GM12878 (cell line): ENCODE measurements at regions not wholly inside any gene's neighbourhood (a gene's known extent, or its start where the extent isn't known, plus 50 kb on each side); places are given as distances from the start of the nearest gene placed in this dataset.

Experiments
- ATAC-seq: fragments of 200-7000 bp; cut with Tn5 transposase; 3 replicates; pipeline ENCODE4 v1.9.1; 2020; ENCODE audit warnings: mild to moderate bottlenecking, moderate library complexity
- BruUV-seq: library from RNA; stranded (reverse); fragments of 400-500 nt; replicated peaks from 2 replicates; lab custom pipeline; 2021; lab: Mats Ljungman, UMichigan
- CTCF ChIA-PET: fragments of 300-600 bp; sonication (Branson Sonifier 250); formaldehyde crosslinking; extraction: SDS; loops from one replicate; lab custom pipeline; 2021; ENCODE audit warnings: inconsistent platforms; lab: Yijun Ruan, JAX
- POLR2A ChIA-PET: fragments of 350-600 bp; formaldehyde crosslinking; extraction: SDS; loops from one replicate; lab custom pipeline; 2021; ENCODE audit warnings: inconsistent platforms; lab: Charles Lee
- RAD21 ChIA-PET: fragments of 300-600 bp; sonication (Branson Sonifier 250); formaldehyde crosslinking; loops from one replicate; lab custom pipeline; 2023; ENCODE audit warnings: antibody characterized with exemption; ENCODE audit not compliant: unreplicated experiment; lab: Charles Lee
- SMC1A ChIA-PET: fragments of 300-600 bp; sonication (Branson Sonifier 250); formaldehyde crosslinking; loops from one replicate; lab custom pipeline; 2023; ENCODE audit not compliant: unreplicated experiment, uncharacterized antibody; lab: Charles Lee
- DNase-seq: peaks from one replicate; pipeline ENCODE4 v3.0.0-alpha.2; 2011; ENCODE audit warnings: low read depth, low spot score
- FAIRE-seq: peaks from 3 replicates; lab custom pipeline; 2011; peaks lifted over from hg19 to GRCh38; lab: Jason Lieb, UNC
- H2AFZ ChIP-seq: 2 replicates; pipeline ENCODE4 v1.6.0; 2011; ENCODE audit warnings: low read depth, low read length, control low read depth; ENCODE audit not compliant: control insufficient read depth
- H3K27ac ChIP-seq: 2 replicates; pipeline ENCODE4 v1.5.1; 2011; ENCODE audit warnings: control low read depth; ENCODE audit not compliant: control insufficient read depth, insufficient read depth
- H3K27me3 ChIP-seq, 2 experiments: replicated peaks in 1 of 2; 2 replicates each; pipeline versions ENCODE4 v1.6.0 to v1.6.1; 2011; ENCODE audit warnings: low read length in 1 of 2; ENCODE audit not compliant: control insufficient read depth in 2 of 2, insufficient read depth in 2 of 2
- H3K36me3 ChIP-seq, 2 experiments: 2 replicates each; pipeline ENCODE4 v1.5.1; 2011; ENCODE audit warnings: low read length in 1 of 2; ENCODE audit not compliant: control insufficient read depth in 2 of 2, insufficient read depth in 2 of 2
- H3K4me1 ChIP-seq: 2 replicates; pipeline ENCODE4 v1.6.1; 2011; ENCODE audit warnings: mild to moderate bottlenecking, low read length, moderate library complexity, mixed read lengths; ENCODE audit not compliant: control insufficient read depth, insufficient read depth
- H3K4me2 ChIP-seq: 2 replicates; pipeline ENCODE4 v1.6.0; 2011; ENCODE audit warnings: control low read depth; ENCODE audit not compliant: control insufficient read depth, insufficient read depth
- H3K4me3 ChIP-seq: fragments of 200-600 bp; sonication (generic); 2 replicates; pipeline ENCODE4 v1.5.1; 2016
- H3K79me2 ChIP-seq: 2 replicates; pipeline ENCODE4 v1.6.0; 2011; ENCODE audit warnings: low read length; ENCODE audit not compliant: control insufficient read depth, insufficient read depth
- H3K9ac ChIP-seq: 2 replicates; pipeline ENCODE4 v1.8.0; 2011; ENCODE audit warnings: low read length, control low read depth, mixed read lengths; ENCODE audit not compliant: control insufficient read depth, insufficient read depth
- H3K9me3 ChIP-seq: replicated peaks from 3 replicates; pipeline ENCODE4 v1.5.1; 2011; ENCODE audit warnings: mild to moderate bottlenecking, low read length; ENCODE audit not compliant: control insufficient read depth, insufficient read depth
- H4K20me1 ChIP-seq: 2 replicates; pipeline ENCODE4 v1.6.0; 2011; ENCODE audit not compliant: control insufficient read depth, insufficient read depth
- ATF7 ChIP-seq: fragments of 450-650 bp; IDR thresholded peaks from 2 replicates; pipeline ENCODE4 v1.6.1; 2016; ENCODE audit warnings: low read depth, mild to moderate bottlenecking
- BHLHE40 ChIP-seq, 2 experiments: fragments of 450-650 bp in 1 of 2; IDR thresholded peaks; 2 replicates each; pipeline ENCODE4 v1.6.1; 2011 to 2017; ENCODE audit warnings: low read depth in 2 of 2, borderline replicate concordance in 1 of 2, improper control_type of control experiment in 1 of 2, low read length in 1 of 2, mild to moderate bottlenecking in 1 of 2
- EZH2 ChIP-seq: IDR thresholded peaks from 2 replicates; pipeline ENCODE4 v1.6.1; 2012; ENCODE audit warnings: low read depth, mild to moderate bottlenecking, control low read depth, inconsistent platforms, low read length, borderline replicate concordance; ENCODE audit not compliant: control insufficient read depth
- MTA2 ChIP-seq: fragments of 450-650 bp; IDR thresholded peaks from 2 replicates; pipeline ENCODE4 v1.6.1; 2016; ENCODE audit warnings: low read depth, mild to moderate bottlenecking, moderate library complexity
- MYC ChIP-seq: IDR thresholded peaks from 2 replicates; pipeline ENCODE4 v1.6.1; 2011; ENCODE audit warnings: mild to moderate bottlenecking, low read length, moderate library complexity, inconsistent platforms; ENCODE audit not compliant: insufficient read depth, insufficient replicate concordance, insufficient read length, severe bottlenecking
- NR2C2 ChIP-seq: IDR thresholded peaks from 2 replicates; pipeline ENCODE4 v1.6.1; 2011; ENCODE audit warnings: borderline replicate concordance, low read depth; ENCODE audit not compliant: control insufficient read depth, insufficient read length
- POLR2A ChIP-seq: IDR thresholded peaks from 2 replicates; pipeline ENCODE4 v1.6.1; 2011; ENCODE audit warnings: low read depth, mild to moderate bottlenecking, low read length
- RB1 ChIP-seq: fragments of 450-650 bp; formaldehyde crosslinking; IDR thresholded peaks from 2 replicates; pipeline ENCODE4 v1.6.1; 2017; ENCODE audit warnings: mild to moderate bottlenecking, borderline replicate concordance
- SRF ChIP-seq, 2 experiments: IDR thresholded peaks; 2 replicates each; pipeline ENCODE4 v1.6.1; 2011; ENCODE audit warnings: low read depth in 2 of 2, low read length in 2 of 2, mild to moderate bottlenecking in 1 of 2, moderate library complexity in 1 of 2
- WGBS: methylation state at CpG from one replicate; pipeline ENCODE4 v1.1.6; 2016; ENCODE audit warnings: low lambda C conversion rate; ENCODE audit not compliant: insufficient replicate concordance, insufficient coverage; ENCODE audit errors: missing lambda C conversion rate; 5-methylcytosine and 5-hydroxymethylcytosine counted together
- in situ Hi-C: fragments of 300-500 bp; cut with MboI; formaldehyde crosslinking; loops from 9 replicates; pipeline ENCODE4 v1.14.3; 2018; ENCODE audit warnings: mixed read lengths
- intact Hi-C: fragments of 100-400 bp; cut with micrococcal nuclease; formaldehyde crosslinking; loops from one replicate; pipeline ENCODE4 v1.14.2; 2022; ENCODE audit not compliant: unreplicated experiment
- TF ChIP-seq, protein P1 (sequence below): IDR thresholded peaks from 2 replicates; pipeline ENCODE4 v1.6.1; 2011; ENCODE audit warnings: mild to moderate bottlenecking, low read depth, low read length, moderate library complexity; ENCODE audit not compliant: insufficient replicate concordance
- TF ChIP-seq, protein P2 (sequence below): IDR thresholded peaks from 2 replicates; pipeline ENCODE4 v1.6.1; 2012; ENCODE audit warnings: low read depth, low read length, improper control_type of control experiment

DNA sequence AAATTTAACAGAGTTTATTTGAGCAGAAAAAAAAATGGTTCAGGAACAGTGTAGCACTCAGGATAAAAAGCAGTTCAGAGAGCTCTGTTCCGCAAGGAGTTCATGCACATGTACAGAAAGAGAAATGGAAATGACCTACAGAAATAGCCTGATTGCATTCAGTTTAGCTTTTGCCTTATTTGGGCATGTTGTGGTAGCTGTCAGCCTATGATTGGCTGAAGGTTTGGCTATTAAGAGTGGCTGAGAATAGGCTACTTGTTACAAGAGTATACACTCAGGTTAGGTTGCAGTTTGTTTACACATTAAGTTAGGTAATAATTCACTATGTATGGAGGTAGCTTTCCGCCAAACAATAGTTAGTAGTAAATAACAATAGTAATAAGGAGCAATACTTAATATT is 511.0 kb upstream of the TMPRSS15 start:
- ChIA-PET POLR2A (no interaction called here), SMC1A (no interaction called here), RAD21 (no interaction called here), CTCF (interaction anchor here (1.0 to 1.1 kb wide), 2 partner anchors 14 to 37 kb away, joined by 3 to 4 read pairs; no protein-coding TSS in a partner anchor)
- 64% methylated on average over 2 of the region's 2 CpGs for WGBS
- H3K27ac ChIP-seq, result no peak overlapping the region
- DNase-seq, result no peak
- ATAC-seq, result no peak
- no peaks in the 10 kb centered on the region; the same call in 2 of the 3 replicates for H3K9me3 ChIP-seq
- intact Hi-C loops (no loop called here), in situ Hi-C loops (no loop called here)
- no TSS peak for BruUV-seq
- H3K4me3 ChIP-seq, result no peak overlapping the region
- H3K4me1 ChIP-seq, result no peaks in the 10 kb centered on the region
- FAIRE-seq, result no peak
- no peak overlapping the region for H3K9ac ChIP-seq
- H3K79me2 ChIP-seq, result no peaks in the 10 kb centered on the region
- no peak overlapping the region for H3K4me2 ChIP-seq
- no peaks in the 10 kb centered on the region for H4K20me1 ChIP-seq
- no peak overlapping the region for H2AFZ ChIP-seq
- no peaks in the 10 kb centered on the region for H3K36me3 ChIP-seq
- no peaks in the 10 kb centered on the region for H3K27me3 ChIP-seq
- TF ChIP-seq BHLHE40 (IDR thresholded peaks at IDR 0.05; ENCODE audit: borderline replicate concordance in 1 of 2, low read depth in 2 of 2, low read length in 1 of 2), result no peak
- TF ChIP-seq MTA2, result no peak
- no peak for TF ChIP-seq RB1
- no peak for TF ChIP-seq NR2C2
- TF ChIP-seq, all 136 proteins: peak for 0

DNA sequence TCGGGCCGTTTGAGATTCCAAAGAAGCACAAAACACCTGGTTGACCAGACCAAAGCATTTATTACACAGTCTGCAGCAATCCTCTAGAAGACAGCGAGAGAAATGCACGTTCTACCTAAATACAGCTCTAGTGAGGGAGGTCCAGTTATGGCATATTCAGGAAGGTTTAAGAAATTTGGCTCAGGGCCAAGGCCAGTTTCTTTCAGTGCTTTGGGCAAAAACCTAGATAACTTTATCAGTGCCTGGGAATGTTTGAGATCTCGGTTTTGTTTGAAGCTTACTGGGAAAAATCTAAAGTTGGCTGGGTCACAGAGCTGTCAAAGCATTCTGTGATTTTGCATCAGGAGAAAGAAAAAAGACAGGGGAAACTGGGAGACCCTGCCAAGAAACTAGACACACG is 514.0 kb upstream of the TMPRSS15 start:
- CTCF ChIA-PET, result no interaction called here
- H3K27ac ChIP-seq, result no peak overlapping the region
- POLR2A ChIA-PET, result no interaction called here
- H3K79me2 ChIP-seq, result no peaks in the 10 kb centered on the region
- H2AFZ ChIP-seq, result no peak overlapping the region
- H3K9ac ChIP-seq, result no peak overlapping the region
- H4K20me1 ChIP-seq, result no peaks in the 10 kb centered on the region
- BruUV-seq, result no TSS peak
- 13% methylated on average over 6 of the region's 6 CpGs for WGBS
- FAIRE-seq, result no peak
- SMC1A ChIA-PET, result interaction anchor here (1.0 kb wide), 1 partner anchor 1553 kb away, joined by 3 read pairs; no protein-coding TSS in a partner anchor
- no peak for ATAC-seq
- RAD21 ChIA-PET, result no interaction called here
- no peaks in the 10 kb centered on the region for H3K27me3 ChIP-seq
- in situ Hi-C loops, result no loop called here
- TF ChIP-seq, protein P1, sequence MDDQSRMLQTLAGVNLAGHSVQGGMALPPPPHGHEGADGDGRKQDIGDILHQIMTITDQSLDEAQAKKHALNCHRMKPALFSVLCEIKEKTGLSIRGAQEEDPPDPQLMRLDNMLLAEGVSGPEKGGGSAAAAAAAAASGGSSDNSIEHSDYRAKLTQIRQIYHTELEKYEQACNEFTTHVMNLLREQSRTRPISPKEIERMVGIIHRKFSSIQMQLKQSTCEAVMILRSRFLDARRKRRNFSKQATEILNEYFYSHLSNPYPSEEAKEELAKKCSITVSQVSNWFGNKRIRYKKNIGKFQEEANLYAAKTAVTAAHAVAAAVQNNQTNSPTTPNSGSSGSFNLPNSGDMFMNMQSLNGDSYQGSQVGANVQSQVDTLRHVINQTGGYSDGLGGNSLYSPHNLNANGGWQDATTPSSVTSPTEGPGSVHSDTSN, result no peak
- TF ChIP-seq EZH2 (no peak), MYC (no peak), POLR2A (no peak), SRF (IDR thresholded peaks at IDR 0.05; ENCODE audit: low read depth in 2 of 2, low read length in 2 of 2) (no peak), ATF7 (no peak)
- TF ChIP-seq, protein P2, sequence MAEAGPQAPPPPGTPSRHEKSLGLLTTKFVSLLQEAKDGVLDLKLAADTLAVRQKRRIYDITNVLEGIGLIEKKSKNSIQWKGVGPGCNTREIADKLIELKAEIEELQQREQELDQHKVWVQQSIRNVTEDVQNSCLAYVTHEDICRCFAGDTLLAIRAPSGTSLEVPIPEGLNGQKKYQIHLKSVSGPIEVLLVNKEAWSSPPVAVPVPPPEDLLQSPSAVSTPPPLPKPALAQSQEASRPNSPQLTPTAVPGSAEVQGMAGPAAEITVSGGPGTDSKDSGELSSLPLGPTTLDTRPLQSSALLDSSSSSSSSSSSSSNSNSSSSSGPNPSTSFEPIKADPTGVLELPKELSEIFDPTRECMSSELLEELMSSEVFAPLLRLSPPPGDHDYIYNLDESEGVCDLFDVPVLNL, result no peak
- H3K4me1 ChIP-seq, result no peaks in the 10 kb centered on the region
- no peak for DNase-seq
- H3K4me3 ChIP-seq, result no peak overlapping the region
- H3K4me2 ChIP-seq, result no peak overlapping the region
- H3K9me3 ChIP-seq, result no peaks in the 10 kb centered on the region; the same call in 2 of the 3 replicates
- no peaks in the 10 kb centered on the region for H3K36me3 ChIP-seq
- intact Hi-C loops, result no loop called here
